Progenitor cell of endocrine pancreas (in vitro differentiated cells): ENCODE measurements at regions not wholly inside any gene's neighbourhood (a gene's known extent, or its start where the extent isn't known, plus 50 kb on each side); places are given as distances from the start of the nearest gene placed in this dataset.

Experiments
- DNase-seq: peaks from one replicate; pipeline ENCODE4 v3.0.0; 2021; ENCODE audit warnings: low spot score; ENCODE audit not compliant: unreplicated experiment
- H3K27ac Mint-ChIP-seq: 2 replicates; pipeline ENCODE4 v1.8.0; 2021; ENCODE audit warnings: mild to moderate bottlenecking, moderate library complexity, mixed read lengths
- H3K27me3 Mint-ChIP-seq: 2 replicates; pipeline ENCODE4 v1.8.0; 2021; ENCODE audit warnings: mixed read lengths
- H3K36me3 Mint-ChIP-seq: 2 replicates; pipeline ENCODE4 v1.8.0; 2022; ENCODE audit warnings: mixed read lengths; ENCODE audit not compliant: insufficient read depth
- H3K4me1 Mint-ChIP-seq: 2 replicates; pipeline ENCODE4 v1.8.0; 2021; ENCODE audit warnings: low read depth, mixed read lengths
- H3K4me3 Mint-ChIP-seq: 2 replicates; pipeline ENCODE4 v1.8.0; 2021; ENCODE audit warnings: low read depth, mild to moderate bottlenecking, moderate library complexity, mixed read lengths
- H3K9me3 Mint-ChIP-seq: 2 replicates; pipeline ENCODE4 v1.8.0; 2021; ENCODE audit warnings: low read depth, mixed read lengths
- TF ChIP-seq, protein P1 (sequence below): fragments of 200-600 bp; sonication (generic); IDR thresholded peaks from one replicate; pipeline ENCODE4 v1.5.0; 2021; ENCODE audit warnings: antibody characterized with exemption, mild to moderate bottlenecking; ENCODE audit not compliant: unreplicated experiment

DNA sequence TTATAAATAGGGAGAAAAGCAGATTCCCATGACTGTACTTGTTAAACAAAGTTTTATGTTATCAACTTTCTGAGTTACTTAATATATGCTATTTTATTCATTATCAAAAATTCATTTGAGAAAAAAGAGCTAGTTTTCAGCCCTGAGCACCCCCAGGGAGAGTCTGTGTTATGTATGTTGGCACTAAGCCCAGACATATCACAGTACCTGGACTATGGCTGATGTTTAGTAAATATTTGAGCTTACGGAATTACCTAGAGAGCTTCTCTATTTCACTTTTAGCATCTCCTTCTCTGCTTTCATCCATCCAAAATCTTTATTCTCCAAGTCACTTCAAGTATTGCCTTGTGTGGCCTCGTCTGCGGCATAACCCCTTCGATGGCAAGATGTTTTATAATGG is 225.9 kb upstream of the PCSK5 start:
- H3K27me3 Mint-ChIP-seq: no peaks in the 10 kb centered on the region
- no peak overlapping the region for H3K27ac Mint-ChIP-seq
- TF ChIP-seq, protein P1, sequence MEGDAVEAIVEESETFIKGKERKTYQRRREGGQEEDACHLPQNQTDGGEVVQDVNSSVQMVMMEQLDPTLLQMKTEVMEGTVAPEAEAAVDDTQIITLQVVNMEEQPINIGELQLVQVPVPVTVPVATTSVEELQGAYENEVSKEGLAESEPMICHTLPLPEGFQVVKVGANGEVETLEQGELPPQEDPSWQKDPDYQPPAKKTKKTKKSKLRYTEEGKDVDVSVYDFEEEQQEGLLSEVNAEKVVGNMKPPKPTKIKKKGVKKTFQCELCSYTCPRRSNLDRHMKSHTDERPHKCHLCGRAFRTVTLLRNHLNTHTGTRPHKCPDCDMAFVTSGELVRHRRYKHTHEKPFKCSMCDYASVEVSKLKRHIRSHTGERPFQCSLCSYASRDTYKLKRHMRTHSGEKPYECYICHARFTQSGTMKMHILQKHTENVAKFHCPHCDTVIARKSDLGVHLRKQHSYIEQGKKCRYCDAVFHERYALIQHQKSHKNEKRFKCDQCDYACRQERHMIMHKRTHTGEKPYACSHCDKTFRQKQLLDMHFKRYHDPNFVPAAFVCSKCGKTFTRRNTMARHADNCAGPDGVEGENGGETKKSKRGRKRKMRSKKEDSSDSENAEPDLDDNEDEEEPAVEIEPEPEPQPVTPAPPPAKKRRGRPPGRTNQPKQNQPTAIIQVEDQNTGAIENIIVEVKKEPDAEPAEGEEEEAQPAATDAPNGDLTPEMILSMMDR: no peak
- DNase-seq: no peak
- H3K4me3 Mint-ChIP-seq: no peak overlapping the region
- H3K4me1 Mint-ChIP-seq: no peaks in the 10 kb centered on the region
- peaks cover 2% of the 10 kb centered on the region for H3K9me3 Mint-ChIP-seq
- H3K36me3 Mint-ChIP-seq: no peaks in the 10 kb centered on the region

- Mint-ChIP-seq H3K27me3 (no peaks in the 10 kb centered on the region), H3K36me3 (no peaks in the 10 kb centered on the region), H3K9me3 (no peaks in the 10 kb centered on the region), H3K27ac (no peak overlapping the region), H3K4me1 (no peaks in the 10 kb centered on the region), H3K4me3 (no peak overlapping the region)
- TF ChIP-seq, protein P1: no peak
- DNase-seq: no peak
These were observed 223.5 kb upstream of the PCSK5 start for GRCh38 chr9:75666856-75667554.

- no peak for DNase-seq
- no peaks in the 10 kb centered on the region for H3K36me3 Mint-ChIP-seq
- H3K4me3 Mint-ChIP-seq: no peak overlapping the region
- H3K4me1 Mint-ChIP-seq: no peaks in the 10 kb centered on the region
- peaks cover 6% of the 10 kb centered on the region for H3K9me3 Mint-ChIP-seq
- TF ChIP-seq, protein P1: no peak
- H3K27ac Mint-ChIP-seq: no peak overlapping the region
- H3K27me3 Mint-ChIP-seq: no peaks in the 10 kb centered on the region
These were observed 220.8 kb upstream of the PCSK5 start for GRCh38 chr9:75669721-75670120.

- H3K27me3 Mint-ChIP-seq: no peaks in the 10 kb centered on the region
- H3K9me3 Mint-ChIP-seq: peaks cover 6% of the 10 kb centered on the region
- no peak overlapping the region for H3K27ac Mint-ChIP-seq
- no peak for DNase-seq
- no peak overlapping the region for H3K4me3 Mint-ChIP-seq
- H3K36me3 Mint-ChIP-seq: no peaks in the 10 kb centered on the region
- H3K4me1 Mint-ChIP-seq: no peaks in the 10 kb centered on the region
- TF ChIP-seq, protein P1: no peak
These were observed 219.1 kb upstream of the PCSK5 start for GRCh38 chr9:75671354-75671753.

- H3K36me3 Mint-ChIP-seq: no peaks in the 10 kb centered on the region
- H3K4me3 Mint-ChIP-seq: no peak overlapping the region
- peaks cover 6% of the 10 kb centered on the region for H3K9me3 Mint-ChIP-seq
- DNase-seq: no peak
- no peak overlapping the region for H3K27ac Mint-ChIP-seq
- TF ChIP-seq, protein P1: no peak
- H3K4me1 Mint-ChIP-seq: no peaks in the 10 kb centered on the region
- H3K27me3 Mint-ChIP-seq: no peaks in the 10 kb centered on the region
These were observed 218.0 kb upstream of the PCSK5 start for GRCh38 chr9:75672478-75672877.
